ENCODE measurements at regions not wholly inside any gene's neighbourhood (a gene's known extent, or its start where the extent isn't known, plus 50 kb on each side); places are given as distances from the start of the nearest gene placed in this dataset.

- no peak for DNase-seq (ENCODE audit: low read depth)
- in situ Hi-C loops (cut with HindIII; ENCODE audit: low pct_unique_long_range_greater_than_20kb, low sequenced_read_pairs) = no loop called here
Observed at GRCh38 chr6:6723361-6723760, 134.8 kb downstream of the LY86 start.

GRCh38 chr6:6723921-6724538 lies 135.5 kb downstream of the LY86 start:
- DNase-seq (ENCODE audit: low read depth) = no peak
- in situ Hi-C loops (cut with HindIII; ENCODE audit: low pct_unique_long_range_greater_than_20kb, low sequenced_read_pairs) = no loop called here

GRCh38 chr6:6724539-6725467 lies 136.3 kb downstream of the LY86 start:
- DNase-seq (ENCODE audit: low read depth) = peak; percentile 58
- in situ Hi-C loops (cut with HindIII; ENCODE audit: low pct_unique_long_range_greater_than_20kb, low sequenced_read_pairs) = no loop called here

- no peak for DNase-seq (ENCODE audit: low read depth)
- in situ Hi-C loops (cut with HindIII; ENCODE audit: low pct_unique_long_range_greater_than_20kb, low sequenced_read_pairs) = no loop called here
Observed at GRCh38 chr6:6725468-6726209, 137.1 kb downstream of the LY86 start.

GRCh38 chr6:6728169-6728941 lies 139.8 kb downstream of the LY86 start:
- DNase-seq (ENCODE audit: low read depth) = no peak
- in situ Hi-C loops (cut with HindIII; ENCODE audit: low pct_unique_long_range_greater_than_20kb, low sequenced_read_pairs) = no loop called here

- no peak for DNase-seq (ENCODE audit: low read depth)
- in situ Hi-C loops (cut with HindIII; ENCODE audit: low pct_unique_long_range_greater_than_20kb, low sequenced_read_pairs) = no loop called here
Observed at GRCh38 chr6:6729971-6730370, 141.5 kb downstream of the LY86 start.

GRCh38 chr6:6730831-6731230 lies 142.3 kb downstream of the LY86 start:
- peak; percentile 45 for DNase-seq (ENCODE audit: low read depth)

GRCh38 chr6:6734479-6735465 lies 146.3 kb downstream of the LY86 start:
- in situ Hi-C loops (cut with HindIII; ENCODE audit: low pct_unique_long_range_greater_than_20kb, low sequenced_read_pairs) = no loop called here
- DNase-seq (ENCODE audit: low read depth) = peak; percentile 23

More at GRCh38 chr6:6730831-6731230, 142.3 kb downstream of the LY86 start:
- in situ Hi-C loops (cut with HindIII; ENCODE audit: low pct_unique_long_range_greater_than_20kb, low sequenced_read_pairs) = no loop called here

GRCh38 chr6:6736791-6737654 lies 148.5 kb downstream of the LY86 start:
- in situ Hi-C loops (cut with HindIII; ENCODE audit: low pct_unique_long_range_greater_than_20kb, low sequenced_read_pairs) = no loop called here
- no peak for DNase-seq (ENCODE audit: low read depth)

GRCh38 chr6:6737671-6738070 lies 149.2 kb downstream of the LY86 start:
- in situ Hi-C loops (cut with HindIII; ENCODE audit: low pct_unique_long_range_greater_than_20kb, low sequenced_read_pairs) = no loop called here
- no peak for DNase-seq (ENCODE audit: low read depth)

GRCh38 chr6:6738108-6738507 lies 149.6 kb downstream of the LY86 start:
- in situ Hi-C loops (cut with HindIII; ENCODE audit: low pct_unique_long_range_greater_than_20kb, low sequenced_read_pairs) = no loop called here

GRCh38 chr6:6738922-6739716 lies 150.6 kb downstream of the LY86 start:
- in situ Hi-C loops (cut with HindIII; ENCODE audit: low pct_unique_long_range_greater_than_20kb, low sequenced_read_pairs) = no loop called here
- no peak for DNase-seq (ENCODE audit: low read depth)

More at GRCh38 chr6:6738108-6738507, 149.6 kb downstream of the LY86 start:
- no peak for DNase-seq (ENCODE audit: low read depth)

- DNase-seq (ENCODE audit: low read depth) = no peak
- in situ Hi-C loops (cut with HindIII; ENCODE audit: low pct_unique_long_range_greater_than_20kb, low sequenced_read_pairs) = no loop called here
Observed at GRCh38 chr6:6740595-6740994, 152.1 kb downstream of the LY86 start.

- no peak for DNase-seq (ENCODE audit: low read depth)
- in situ Hi-C loops (cut with HindIII; ENCODE audit: low pct_unique_long_range_greater_than_20kb, low sequenced_read_pairs) = no loop called here
Observed at GRCh38 chr6:6741264-6741663, 152.7 kb downstream of the LY86 start.

- DNase-seq (ENCODE audit: low read depth) = no peak
- in situ Hi-C loops (cut with HindIII; ENCODE audit: low pct_unique_long_range_greater_than_20kb, low sequenced_read_pairs) = no loop called here
Observed at GRCh38 chr6:6742535-6742934, 154.0 kb downstream of the LY86 start.

GRCh38 chr6:6744551-6744950 lies 156.0 kb downstream of the LY86 start:
- in situ Hi-C loops (cut with HindIII; ENCODE audit: low pct_unique_long_range_greater_than_20kb, low sequenced_read_pairs) = no loop called here
- no peak for DNase-seq (ENCODE audit: low read depth)
